K562 (cell line): ENCODE measurements at regions not wholly inside any gene's neighbourhood (a gene's known extent, or its start where the extent isn't known, plus 50 kb on each side); places are given as distances from the start of the nearest gene placed in this dataset.

Experiments used
- ATAC-seq: fragments of 200-7000 bp; cut with Tn5 transposase; 3 replicates; pipeline ENCODE4 v1.9.1; 2020; ENCODE audit warnings: moderate library complexity
- BruUV-seq: library from RNA; stranded (reverse); fragments of 400-500 nt; replicated peaks from 2 replicates; lab custom pipeline; 2021; lab: Mats Ljungman, UMichigan
- CTCF ChIA-PET: fragments of 300-600 bp; formaldehyde crosslinking; extraction: SDS; loops from one replicate; lab custom pipeline; 2021; ENCODE audit warnings: low intra/inter-chr PET ratio; lab: Yijun Ruan, JAX
- POLR2A ChIA-PET: fragments of 300-600, 350-650 bp; sonication (Branson Sonifier 250); formaldehyde crosslinking; extraction: SDS; loops from one replicate; lab custom pipeline; 2021; ENCODE audit warnings: antibody characterized with exemption, inconsistent platforms; lab: Yijun Ruan, JAX
- DNase-seq, 4 experiments: peaks; one replicate each; pipeline versions ENCODE4 v3.0.0 to v3.0.0-alpha.2; 2011 to 2018; ENCODE audit warnings: low spot score in 3 of 4, mixed read lengths in 3 of 4; ENCODE audit errors: extremely low read depth in 1 of 4
- FAIRE-seq: peaks from 2 replicates; lab custom pipeline; 2011; peaks lifted over from hg19 to GRCh38; lab: Jason Lieb, UNC
- H2AFZ ChIP-seq: 2 replicates; pipeline ENCODE4 v1.6.0; 2011; ENCODE audit warnings: low read depth, low read length, control low read depth, inconsistent platforms
- H3K27ac ChIP-seq: fragments of 200-600 bp; 3 replicates; pipeline ENCODE4 v1.8.0; 2011; ENCODE audit warnings: low read depth, mild to moderate bottlenecking, control low read depth, inconsistent platforms, low read length, moderate library complexity, mixed read lengths; ENCODE audit errors: extremely low read depth
- H3K27me3 ChIP-seq, 2 experiments: fragments of 300-600 bp in 1 of 2; 2 replicates in 1 of 2; 3 replicates in 1 of 2; pipeline versions ENCODE4 v1.6.0 to v1.8.0; 2011; ENCODE audit warnings: inconsistent platforms in 2 of 2, low read length in 2 of 2, mild to moderate bottlenecking in 1 of 2, mixed read lengths in 1 of 2, moderate library complexity in 1 of 2; ENCODE audit not compliant: control insufficient read depth in 2 of 2, insufficient read depth in 2 of 2
- H3K36me3 ChIP-seq: fragments of 300-600 bp; 3 replicates; pipeline ENCODE4 v1.8.0; 2011; ENCODE audit warnings: mild to moderate bottlenecking, low read length, inconsistent platforms; ENCODE audit not compliant: control insufficient read depth, insufficient read depth
- H3K4me1 ChIP-seq, 2 experiments: fragments of 200-600 bp in 1 of 2; replicated peaks in 1 of 2; 2 replicates in 1 of 2; 3 replicates in 1 of 2; pipeline versions ENCODE4 v1.5.1 to v1.8.0; 2011; ENCODE audit warnings: inconsistent platforms in 2 of 2, low read length in 2 of 2, mild to moderate bottlenecking in 1 of 2, mixed read lengths in 1 of 2, moderate library complexity in 1 of 2; ENCODE audit not compliant: control insufficient read depth in 2 of 2, insufficient read depth in 2 of 2
- H3K4me2 ChIP-seq: 2 replicates; pipeline ENCODE4 v1.6.1; 2011; ENCODE audit warnings: low read length, control low read depth, inconsistent platforms, mixed read lengths; ENCODE audit not compliant: insufficient read depth
- H3K4me3 ChIP-seq: fragments of 200-600 bp; sonication (generic), shearing (Covaris generic); 2 replicates; pipeline ENCODE4 v1.5.1; 2016; ENCODE audit warnings: control low read depth, inconsistent platforms
- H3K79me2 ChIP-seq: fragments of 200-600 bp; 3 replicates; pipeline ENCODE4 v1.8.0; 2011; ENCODE audit warnings: low read length, inconsistent platforms; ENCODE audit not compliant: control insufficient read depth, insufficient read depth
- H3K9ac ChIP-seq, 2 experiments: 2 replicates each; pipeline versions ENCODE4 v1.6.0 to v1.6.1; 2011; ENCODE audit warnings: low read depth in 2 of 2, low read length in 2 of 2, control low read depth in 1 of 2, inconsistent platforms in 1 of 2, mild to moderate bottlenecking in 1 of 2, mixed read lengths in 1 of 2; ENCODE audit not compliant: insufficient read depth in 1 of 2
- H3K9me1 ChIP-seq: one replicate; pipeline ENCODE4 v1.6.0; 2011; ENCODE audit warnings: inconsistent platforms, mild to moderate bottlenecking, low read length, moderate library complexity; ENCODE audit not compliant: control insufficient read depth, insufficient read depth
- H3K9me3 ChIP-seq: replicated peaks from 2 replicates; pipeline ENCODE4 v1.5.1; 2011; ENCODE audit warnings: low read depth, low read length, inconsistent platforms; ENCODE audit not compliant: control insufficient read depth, insufficient read depth
- H4K20me1 ChIP-seq: replicated peaks from 2 replicates; pipeline ENCODE4 v1.6.1; 2011; ENCODE audit warnings: low read length, inconsistent platforms, mixed read lengths; ENCODE audit not compliant: control insufficient read depth, insufficient read depth
- CREB3 ChIP-seq: fragments of 450-650 bp; conservative IDR thresholded peaks from 2 replicates; pipeline ENCODE4 v1.6.1; 2016; ENCODE audit warnings: missing genetic modification characterization, low read depth, mild to moderate bottlenecking, missing compliant biosample characterization, moderate library complexity
- HES1 ChIP-seq: fragments of 450-650 bp; IDR thresholded peaks from 2 replicates; pipeline ENCODE4 v1.6.1; 2016; ENCODE audit warnings: low read depth, mild to moderate bottlenecking, moderate library complexity
- TCF3 ChIP-seq: sonication (generic); formaldehyde crosslinking; IDR thresholded peaks from 2 replicates; pipeline ENCODE4 v1.4.0; 2020; ENCODE audit warnings: mild to moderate bottlenecking, missing genetic modification reagents
- ZBTB2 ChIP-seq: fragments of 450-650 bp; IDR thresholded peaks from 2 replicates; pipeline ENCODE4 v1.6.1; 2016; ENCODE audit warnings: antibody characterized with exemption
- ZNF75A ChIP-seq: fragments of 450-650 bp; formaldehyde crosslinking; IDR thresholded peaks from 2 replicates; pipeline ENCODE4 v1.4.0; 2020; ENCODE audit warnings: mild to moderate bottlenecking
- WGBS: fragments of 100-300 bp; shearing (Covaris generic); methylation state at CpG from one replicate; pipeline ENCODE4 v1.1.6; 2016; ENCODE audit warnings: low coverage, mixed read lengths; ENCODE audit not compliant: insufficient coverage; ENCODE audit errors: missing lambda C conversion rate; 5-methylcytosine and 5-hydroxymethylcytosine counted together
- in situ Hi-C: fragments of 300-500 bp; cut with MboI; formaldehyde crosslinking; loops from 4 replicates; pipeline ENCODE4 v1.15.0; 2018; ENCODE audit warnings: inconsistent platforms, mixed read lengths
- intact Hi-C: fragments of 100-400 bp; cut with micrococcal nuclease; formaldehyde crosslinking; loops from 2 replicates; pipeline ENCODE4 v1.14.2; 2022
- TF ChIP-seq, protein P1 (sequence below): fragments of 250-450 bp; sonication (Bioruptor Pico); IDR thresholded peaks from 2 replicates; pipeline ENCODE4 v1.8.0; 2022; ENCODE audit warnings: inconsistent platforms
- TF ChIP-seq, protein P2 (sequence below): fragments of 450-650 bp; IDR thresholded peaks from 2 replicates; pipeline ENCODE4 v1.6.1; 2018; ENCODE audit not compliant: partially characterized antibody

- Histone ChIP-seq H3K9me1 (no peaks in the 10 kb centered on the region), H3K36me3 (no peaks in the 10 kb centered on the region), H3K9ac (no peak overlapping the region), H3K27ac (no peak overlapping the region), H4K20me1 (no peaks in the 10 kb centered on the region), H3K4me1 (no peaks in the 10 kb centered on the region), H3K9me3 (no peaks in the 10 kb centered on the region), H3K4me2 (no peak overlapping the region), H3K79me2 (no peaks in the 10 kb centered on the region), H3K4me3 (no peak overlapping the region), H2AFZ (no peak overlapping the region), H3K27me3 (peaks cover 7 to 40% of the 10 kb centered on the region in 2 experiments; a peak in 4 of 5 replicates)
- no TSS peak for BruUV-seq
- ATAC-seq (no peak), FAIRE-seq (no peak), DNase-seq (no peak)
- ChIA-PET CTCF (no interaction called here), POLR2A (interaction anchor here (1.0 to 1.4 kb wide), 3 partner anchors 10 to 1224 kb away, joined by 3 read pairs; no protein-coding TSS in a partner anchor)
- in situ Hi-C loops: no loop called here
- TF ChIP-seq, protein P1, sequence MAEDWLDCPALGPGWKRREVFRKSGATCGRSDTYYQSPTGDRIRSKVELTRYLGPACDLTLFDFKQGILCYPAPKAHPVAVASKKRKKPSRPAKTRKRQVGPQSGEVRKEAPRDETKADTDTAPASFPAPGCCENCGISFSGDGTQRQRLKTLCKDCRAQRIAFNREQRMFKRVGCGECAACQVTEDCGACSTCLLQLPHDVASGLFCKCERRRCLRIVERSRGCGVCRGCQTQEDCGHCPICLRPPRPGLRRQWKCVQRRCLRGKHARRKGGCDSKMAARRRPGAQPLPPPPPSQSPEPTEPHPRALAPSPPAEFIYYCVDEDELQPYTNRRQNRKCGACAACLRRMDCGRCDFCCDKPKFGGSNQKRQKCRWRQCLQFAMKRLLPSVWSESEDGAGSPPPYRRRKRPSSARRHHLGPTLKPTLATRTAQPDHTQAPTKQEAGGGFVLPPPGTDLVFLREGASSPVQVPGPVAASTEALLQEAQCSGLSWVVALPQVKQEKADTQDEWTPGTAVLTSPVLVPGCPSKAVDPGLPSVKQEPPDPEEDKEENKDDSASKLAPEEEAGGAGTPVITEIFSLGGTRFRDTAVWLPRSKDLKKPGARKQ (CRISPR knock-in tag): no peak
- TF ChIP-seq TCF3: no peak
- no peak for TF ChIP-seq HES1
- TF ChIP-seq, protein P2, sequence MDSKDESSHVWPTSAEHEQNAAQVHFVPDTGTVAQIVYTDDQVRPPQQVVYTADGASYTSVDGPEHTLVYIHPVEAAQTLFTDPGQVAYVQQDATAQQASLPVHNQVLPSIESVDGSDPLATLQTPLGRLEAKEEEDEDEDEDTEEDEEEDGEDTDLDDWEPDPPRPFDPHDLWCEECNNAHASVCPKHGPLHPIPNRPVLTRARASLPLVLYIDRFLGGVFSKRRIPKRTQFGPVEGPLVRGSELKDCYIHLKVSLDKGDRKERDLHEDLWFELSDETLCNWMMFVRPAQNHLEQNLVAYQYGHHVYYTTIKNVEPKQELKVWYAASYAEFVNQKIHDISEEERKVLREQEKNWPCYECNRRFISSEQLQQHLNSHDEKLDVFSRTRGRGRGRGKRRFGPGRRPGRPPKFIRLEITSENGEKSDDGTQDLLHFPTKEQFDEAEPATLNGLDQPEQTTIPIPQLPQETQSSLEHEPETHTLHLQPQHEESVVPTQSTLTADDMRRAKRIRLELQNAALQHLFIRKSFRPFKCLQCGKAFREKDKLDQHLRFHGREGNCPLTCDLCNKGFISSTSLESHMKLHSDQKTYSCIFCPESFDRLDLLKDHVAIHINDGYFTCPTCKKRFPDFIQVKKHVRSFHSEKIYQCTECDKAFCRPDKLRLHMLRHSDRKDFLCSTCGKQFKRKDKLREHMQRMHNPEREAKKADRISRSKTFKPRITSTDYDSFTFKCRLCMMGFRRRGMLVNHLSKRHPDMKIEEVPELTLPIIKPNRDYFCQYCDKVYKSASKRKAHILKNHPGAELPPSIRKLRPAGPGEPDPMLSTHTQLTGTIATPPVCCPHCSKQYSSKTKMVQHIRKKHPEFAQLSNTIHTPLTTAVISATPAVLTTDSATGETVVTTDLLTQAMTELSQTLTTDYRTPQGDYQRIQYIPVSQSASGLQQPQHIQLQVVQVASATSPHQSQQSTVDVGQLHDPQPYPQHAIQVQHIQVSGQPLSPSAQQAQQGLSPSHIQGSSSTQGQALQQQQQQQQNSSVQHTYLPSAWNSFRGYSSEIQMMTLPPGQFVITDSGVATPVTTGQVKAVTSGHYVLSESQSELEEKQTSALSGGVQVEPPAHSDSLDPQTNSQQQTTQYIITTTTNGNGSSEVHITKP: no peak
- no peak for TF ChIP-seq ZNF75A
- TF ChIP-seq ZBTB2: no peak
- TF ChIP-seq CREB3 (tag): no peak
- TF ChIP-seq, all 486 proteins: peak for 0
- intact Hi-C loops: no loop called here
- WGBS: 0% methylated on average over 6 of the region's 6 CpGs
These were observed 246.9 kb downstream of the MATN1 start for GRCh38 chr1:30476476-30476875.
